ENCODE measurements at regions not wholly inside any gene's neighbourhood (a gene's known extent, or its start where the extent isn't known, plus 50 kb on each side); places are given as distances from the start of the nearest gene placed in this dataset.
"Not testable (repeated sequence)": the region's sequence is repeated elsewhere in the genome, so short reads cannot be mapped to it uniquely, and the experiment has no call there.

DNA sequence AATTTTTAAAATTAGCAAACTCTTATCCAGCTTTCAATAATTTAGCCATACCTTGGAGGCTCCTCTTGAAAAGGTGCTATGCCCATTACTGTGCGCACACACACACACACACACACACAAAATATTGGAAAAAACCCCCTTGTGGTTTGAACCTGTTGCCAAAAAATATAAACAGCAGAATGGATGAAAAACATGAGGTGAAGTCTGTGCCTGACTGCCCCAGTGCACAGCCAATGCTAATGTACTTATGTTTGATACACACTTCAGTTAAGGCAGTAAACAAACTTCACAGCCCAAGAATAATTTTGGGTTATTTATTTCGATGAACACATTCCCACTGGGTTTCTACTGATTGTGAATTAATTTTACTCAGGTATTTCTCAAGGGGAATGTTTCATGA lies 113.2 kb upstream of the SEM1 start:
- no peaks in the 10 kb centered on the region for H3K4me1 ChIP-seq (ENCODE audit: control insufficient read depth in 2 of 2, insufficient read depth in 2 of 2, low read length in 2 of 2)
- H3K27ac ChIP-seq (ENCODE audit: low read depth in 1 of 2, low read length in 1 of 2) = no peak overlapping the region
- no peaks in the 10 kb centered on the region for H3K27me3 ChIP-seq (ENCODE audit: control insufficient read depth in 2 of 2, insufficient read depth in 1 of 2, low read length in 1 of 2)
- H3K36me3 ChIP-seq (ENCODE audit: control insufficient read depth in 2 of 2, insufficient read depth in 2 of 2, low read length in 1 of 2) = no peaks in the 10 kb centered on the region
- DNase-seq (ENCODE audit: low read depth in 6 of 9, low spot score in 9 of 9) = no peak
- H3K9me3 ChIP-seq (ENCODE audit: control insufficient read depth in 2 of 2, insufficient read depth in 1 of 2, low read length in 1 of 2) = no peaks in the 10 kb centered on the region
- 88% methylated on average over 2 of the region's 2 CpGs for WGBS
- no peak overlapping the region for H3K4me3 ChIP-seq (ENCODE audit: low read length in 2 of 2)

- no peaks in the 10 kb centered on the region for H3K36me3 ChIP-seq (ENCODE audit: control insufficient read depth in 2 of 2, insufficient read depth in 2 of 2, low read length in 1 of 2)
- no peak overlapping the region for H3K27ac ChIP-seq (ENCODE audit: low read depth in 1 of 2, low read length in 1 of 2)
- no peaks in the 10 kb centered on the region for H3K27me3 ChIP-seq (ENCODE audit: control insufficient read depth in 2 of 2, insufficient read depth in 1 of 2, low read length in 1 of 2)
- DNase-seq (ENCODE audit: low read depth in 6 of 9, low spot score in 9 of 9) = no peak
- no peaks in the 10 kb centered on the region for H3K9me3 ChIP-seq (ENCODE audit: control insufficient read depth in 2 of 2, insufficient read depth in 1 of 2, low read length in 1 of 2)
- 92% methylated on average over 4 of the region's 4 CpGs for WGBS
- H3K4me1 ChIP-seq (ENCODE audit: control insufficient read depth in 2 of 2, insufficient read depth in 2 of 2, low read length in 2 of 2) = no peaks in the 10 kb centered on the region
- no peak overlapping the region for H3K4me3 ChIP-seq (ENCODE audit: low read length in 2 of 2)
These were observed 113.6 kb upstream of the SEM1 start for GRCh38 chr7:96823274-96823673.

DNA sequence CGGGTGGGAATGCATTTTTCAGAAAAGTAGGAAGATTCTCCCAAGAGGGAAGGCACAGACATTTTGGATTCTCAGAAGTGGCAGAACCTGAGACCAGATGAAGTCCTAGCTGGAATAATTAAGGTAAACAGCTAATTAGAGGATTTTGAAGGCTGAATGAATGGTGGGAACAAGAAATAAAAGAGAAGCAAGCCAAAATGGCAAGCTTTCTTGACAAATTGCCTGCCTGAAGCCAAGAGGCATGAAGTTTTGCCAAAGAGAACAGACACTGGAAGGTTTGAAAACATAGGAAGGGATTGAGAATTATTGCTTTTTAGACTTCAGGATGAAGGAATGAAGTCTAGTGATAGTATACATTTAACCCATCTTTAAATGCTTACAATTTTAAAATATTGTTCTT lies 115.0 kb upstream of the SEM1 start:
- Histone ChIP-seq H3K4me3 (ENCODE audit: low read length in 2 of 2) (no peak overlapping the region), H3K27ac (ENCODE audit: low read depth in 1 of 2, low read length in 1 of 2) (no peak overlapping the region), H3K4me1 (ENCODE audit: control insufficient read depth in 2 of 2, insufficient read depth in 2 of 2, low read length in 2 of 2) (no peaks in the 10 kb centered on the region), H3K9me3 (ENCODE audit: control insufficient read depth in 2 of 2, insufficient read depth in 1 of 2, low read length in 1 of 2) (no peaks in the 10 kb centered on the region), H3K36me3 (ENCODE audit: control insufficient read depth in 2 of 2, insufficient read depth in 2 of 2, low read length in 1 of 2) (no peaks in the 10 kb centered on the region), H3K27me3 (ENCODE audit: control insufficient read depth in 2 of 2, insufficient read depth in 1 of 2, low read length in 1 of 2) (no peaks in the 10 kb centered on the region)
- WGBS = 90% methylated on average over 1 of the region's 1 CpG
- no peak for DNase-seq (ENCODE audit: low read depth in 6 of 9, low spot score in 9 of 9)

DNA sequence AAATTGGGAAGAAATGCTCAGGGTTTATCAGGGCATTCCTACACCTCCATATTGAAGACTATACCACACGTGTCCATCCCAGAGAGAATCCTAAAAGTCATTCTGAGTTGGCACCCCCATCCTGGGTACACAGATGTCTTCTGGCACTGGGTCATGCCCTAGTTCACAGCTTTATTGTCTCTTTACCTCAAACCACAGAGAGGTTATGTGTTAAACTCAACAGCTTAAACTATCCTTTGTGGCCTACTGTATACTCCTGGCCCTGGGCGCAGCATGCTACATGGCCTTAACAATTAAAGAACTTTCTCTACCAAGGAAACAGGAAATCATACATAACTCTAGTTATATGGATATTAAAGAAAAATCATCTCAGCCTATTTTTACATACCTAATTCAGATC lies 115.6 kb upstream of the SEM1 start:
- WGBS = 90% methylated on average over 2 of the region's 2 CpGs
- H3K36me3 ChIP-seq (ENCODE audit: control insufficient read depth in 2 of 2, insufficient read depth in 2 of 2, low read length in 1 of 2) = no peaks in the 10 kb centered on the region
- H3K27me3 ChIP-seq (ENCODE audit: control insufficient read depth in 2 of 2, insufficient read depth in 1 of 2, low read length in 1 of 2) = no peaks in the 10 kb centered on the region
- H3K27ac ChIP-seq (ENCODE audit: low read depth in 1 of 2, low read length in 1 of 2) = no peak overlapping the region
- no peak overlapping the region for H3K4me3 ChIP-seq (ENCODE audit: low read length in 2 of 2)
- H3K4me1 ChIP-seq (ENCODE audit: control insufficient read depth in 2 of 2, insufficient read depth in 2 of 2, low read length in 2 of 2) = no peaks in the 10 kb centered on the region
- H3K9me3 ChIP-seq (ENCODE audit: control insufficient read depth in 2 of 2, insufficient read depth in 1 of 2, low read length in 1 of 2) = no peaks in the 10 kb centered on the region
- no peak for DNase-seq (ENCODE audit: low read depth in 6 of 9, low spot score in 9 of 9)

DNA sequence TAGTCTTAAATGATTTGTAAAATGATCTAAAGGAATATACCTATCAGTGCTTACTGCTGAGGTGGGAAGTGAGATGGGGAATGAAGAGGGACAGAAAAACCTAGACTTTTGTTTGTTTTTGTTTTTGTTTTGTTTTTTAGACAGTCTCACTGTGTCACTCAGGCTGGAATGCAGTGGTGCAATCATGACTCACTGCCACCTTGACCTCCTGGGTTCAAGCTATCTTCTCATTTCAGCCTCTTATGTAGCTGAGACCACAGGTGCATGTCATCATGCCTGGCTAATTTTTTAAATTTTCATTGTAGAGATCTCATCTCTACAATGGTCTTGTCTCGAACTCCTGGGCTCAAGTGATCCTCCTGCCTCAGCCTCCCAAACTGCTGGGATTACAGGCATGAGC lies 116.4 kb upstream of the SEM1 start:
- no peaks in the 10 kb centered on the region for H3K9me3 ChIP-seq (ENCODE audit: control insufficient read depth in 2 of 2, insufficient read depth in 1 of 2, low read length in 1 of 2)
- H3K4me1 ChIP-seq (ENCODE audit: control insufficient read depth in 2 of 2, insufficient read depth in 2 of 2, low read length in 2 of 2) = no peaks in the 10 kb centered on the region
- H3K27me3 ChIP-seq (ENCODE audit: control insufficient read depth in 2 of 2, insufficient read depth in 1 of 2, low read length in 1 of 2) = no peaks in the 10 kb centered on the region
- 85% methylated on average over 1 of the region's 1 CpG for WGBS
- no peak overlapping the region for H3K4me3 ChIP-seq (ENCODE audit: low read length in 2 of 2)
- H3K27ac ChIP-seq (ENCODE audit: low read depth in 1 of 2, low read length in 1 of 2) = no peak overlapping the region
- no peaks in the 10 kb centered on the region for H3K36me3 ChIP-seq (ENCODE audit: control insufficient read depth in 2 of 2, insufficient read depth in 2 of 2, low read length in 1 of 2)
- no peak for DNase-seq (ENCODE audit: low read depth in 6 of 9, low spot score in 9 of 9)

GRCh38 chr7:96827701-96828100 lies 118.1 kb upstream of the SEM1 start:
- Histone ChIP-seq H3K36me3 (ENCODE audit: control insufficient read depth in 2 of 2, insufficient read depth in 2 of 2, low read length in 1 of 2) (no peaks in the 10 kb centered on the region), H3K4me1 (ENCODE audit: control insufficient read depth in 2 of 2, insufficient read depth in 2 of 2, low read length in 2 of 2) (no peaks in the 10 kb centered on the region), H3K27ac (ENCODE audit: low read depth in 1 of 2, low read length in 1 of 2) (no peak overlapping the region), H3K27me3 (ENCODE audit: control insufficient read depth in 2 of 2, insufficient read depth in 1 of 2, low read length in 1 of 2) (no peaks in the 10 kb centered on the region), H3K9me3 (ENCODE audit: control insufficient read depth in 2 of 2, insufficient read depth in 1 of 2, low read length in 1 of 2) (no peaks in the 10 kb centered on the region), H3K4me3 (ENCODE audit: low read length in 2 of 2) (no peak overlapping the region)
- no peak for DNase-seq (ENCODE audit: low read depth in 6 of 9, low spot score in 9 of 9)
- WGBS = 91% methylated on average over 6 of the region's 6 CpGs

GRCh38 chr7:96829121-96829520 lies 119.5 kb upstream of the SEM1 start:
- H3K4me3 ChIP-seq (ENCODE audit: low read length in 2 of 2); H3K36me3 ChIP-seq (ENCODE audit: control insufficient read depth in 2 of 2, insufficient read depth in 2 of 2, low read length in 1 of 2); H3K27ac ChIP-seq (ENCODE audit: low read depth in 1 of 2, low read length in 1 of 2); H3K9me3 ChIP-seq (ENCODE audit: control insufficient read depth in 2 of 2, insufficient read depth in 1 of 2, low read length in 1 of 2); H3K4me1 ChIP-seq (ENCODE audit: control insufficient read depth in 2 of 2, insufficient read depth in 2 of 2, low read length in 2 of 2); H3K27me3 ChIP-seq (ENCODE audit: control insufficient read depth in 2 of 2, insufficient read depth in 1 of 2, low read length in 1 of 2); DNase-seq (ENCODE audit: low read depth in 6 of 9, low spot score in 9 of 9): not testable (repeated sequence)
- WGBS = 97% methylated on average over 4 of the region's 4 CpGs

GRCh38 chr7:96831446-96831845 lies 121.8 kb upstream of the SEM1 start:
- no peak for DNase-seq (ENCODE audit: low read depth in 6 of 9, low spot score in 9 of 9)
- Histone ChIP-seq H3K9me3 (ENCODE audit: control insufficient read depth in 2 of 2, insufficient read depth in 1 of 2, low read length in 1 of 2) (no peaks in the 10 kb centered on the region), H3K36me3 (ENCODE audit: control insufficient read depth in 2 of 2, insufficient read depth in 2 of 2, low read length in 1 of 2) (no peaks in the 10 kb centered on the region), H3K4me1 (ENCODE audit: control insufficient read depth in 2 of 2, insufficient read depth in 2 of 2, low read length in 2 of 2) (no peaks in the 10 kb centered on the region), H3K4me3 (ENCODE audit: low read length in 2 of 2) (no peak overlapping the region), H3K27me3 (ENCODE audit: control insufficient read depth in 2 of 2, insufficient read depth in 1 of 2, low read length in 1 of 2) (no peaks in the 10 kb centered on the region), H3K27ac (ENCODE audit: low read depth in 1 of 2, low read length in 1 of 2) (no peak overlapping the region)
- WGBS = 85% methylated on average over 2 of the region's 2 CpGs

DNA sequence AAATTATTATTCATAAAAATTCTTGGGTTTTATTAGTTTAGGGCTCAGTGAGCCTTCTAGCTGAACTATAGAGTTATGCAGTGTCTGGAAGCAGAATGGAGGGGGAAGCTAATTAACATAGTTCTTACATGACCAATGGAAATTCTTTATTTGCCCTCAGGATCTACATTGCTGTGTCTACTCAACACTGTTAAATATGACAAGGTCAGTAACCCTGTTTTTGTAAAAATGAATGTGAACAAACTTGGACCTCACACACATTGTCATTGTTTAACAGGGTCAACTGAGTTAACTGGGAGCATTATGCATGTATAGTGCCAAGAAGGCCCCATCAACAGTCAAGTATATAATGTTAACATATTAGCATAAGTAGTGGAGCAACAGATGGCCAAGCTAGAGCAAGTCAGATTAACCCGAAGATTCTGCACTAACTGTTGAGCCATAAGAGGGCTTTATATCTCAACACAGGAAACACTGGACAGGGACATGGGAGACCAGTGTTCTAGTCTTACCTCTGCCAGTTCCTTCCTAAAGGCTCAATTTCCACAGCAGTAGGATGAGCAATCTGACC lies 122.5 kb upstream of the SEM1 start:
- no peak overlapping the region for H3K4me3 ChIP-seq (ENCODE audit: low read length in 2 of 2)
- no peaks in the 10 kb centered on the region for H3K36me3 ChIP-seq (ENCODE audit: control insufficient read depth in 2 of 2, insufficient read depth in 2 of 2, low read length in 1 of 2)
- WGBS = 95% methylated on average over 1 of the region's 1 CpG
- no peak for DNase-seq (ENCODE audit: low read depth in 6 of 9, low spot score in 9 of 9)
- no peaks in the 10 kb centered on the region for H3K9me3 ChIP-seq (ENCODE audit: control insufficient read depth in 2 of 2, insufficient read depth in 1 of 2, low read length in 1 of 2)
- H3K4me1 ChIP-seq (ENCODE audit: control insufficient read depth in 2 of 2, insufficient read depth in 2 of 2, low read length in 2 of 2) = peaks cover 0 to 5% of the 10 kb centered on the region in 2 donors
- H3K27ac ChIP-seq (ENCODE audit: low read depth in 1 of 2, low read length in 1 of 2) = no peak overlapping the region
- H3K27me3 ChIP-seq (ENCODE audit: control insufficient read depth in 2 of 2, insufficient read depth in 1 of 2, low read length in 1 of 2) = no peaks in the 10 kb centered on the region
